HCT116 (cell line): ENCODE measurements at regions not wholly inside any gene's neighbourhood (a gene's known extent, or its start where the extent isn't known, plus 50 kb on each side); places are given as distances from the start of the nearest gene placed in this dataset.

Source experiments
- ATAC-seq: fragments of 200-7000 bp; cut with Tn5 transposase; 2 replicates; pipeline ENCODE4 v1.9.1; 2020; ENCODE audit warnings: mild to moderate bottlenecking, moderate library complexity
- BruUV-seq: library from RNA; stranded (reverse); fragments of 400-500 nt; replicated peaks from 2 replicates; lab custom pipeline; 2021; lab: Mats Ljungman, UMichigan
- CTCF ChIA-PET: fragments of 300-600 bp; sonication (Branson Sonifier 250); formaldehyde crosslinking; loops from one replicate; lab custom pipeline; 2021; ENCODE audit warnings: antibody characterized with exemption; lab: Charles Lee
- POLR2A ChIA-PET: fragments of 300-600, 350-600 bp; sonication (Branson Sonifier 250); formaldehyde crosslinking; loops from one replicate; lab custom pipeline; 2021; ENCODE audit warnings: antibody characterized with exemption; lab: Charles Lee
- RAD21 ChIA-PET, 2 experiments: fragments of 300-600 bp; sonication (Branson Sonifier 250); formaldehyde crosslinking; loops; one replicate each; lab custom pipeline; 2023; ENCODE audit warnings: low total read pairs in 2 of 2; ENCODE audit not compliant: uncharacterized antibody in 2 of 2, unreplicated experiment in 2 of 2, low non-redundant PET in 1 of 2; lab: Charles Lee
- DNase-seq: peaks from one replicate; pipeline ENCODE4 v3.0.0-alpha.2; 2010; ENCODE audit warnings: low read depth, low spot score
- H2AFZ ChIP-seq: fragments of 200-600 bp; shearing (Covaris generic), sonication (generic); 2 replicates; pipeline ENCODE4 v1.6.1; 2017; ENCODE audit warnings: low read depth, mixed run types, mixed read lengths, antibody characterized with exemption, low read length; ENCODE audit not compliant: poor library complexity, severe bottlenecking
- H3K27ac ChIP-seq: 2 replicates; pipeline ENCODE4 v1.5.1; 2012; ENCODE audit warnings: low read depth, low read length
- H3K27me3 ChIP-seq: fragments of 200-600 bp; sonication (generic); 2 replicates; pipeline ENCODE4 v1.6.1; 2016; ENCODE audit warnings: mixed run types, low read length, mixed read lengths; ENCODE audit not compliant: insufficient read depth
- H3K36me3 ChIP-seq, 2 experiments: fragments of 200-500 bp in 1 of 2; fragments of 200-600 bp in 1 of 2; sonication (Bioruptor generic) in 1 of 2; sonication (generic) in 1 of 2; 2 replicates each; pipeline versions ENCODE4 v1.5.1 to v1.6.1; 2014 to 2016; ENCODE audit warnings: low read length in 2 of 2, inconsistent platforms in 1 of 2, mixed read lengths in 1 of 2, mixed run types in 1 of 2; ENCODE audit not compliant: insufficient read depth in 2 of 2, control insufficient read depth in 1 of 2
- H3K4me1 ChIP-seq, 2 experiments: fragments of 200-600 bp in 1 of 2; sonication (generic) in 1 of 2; 2 replicates each; pipeline versions ENCODE4 v1.5.1 to v1.6.1; 2012 to 2017; ENCODE audit warnings: low read length in 2 of 2, inconsistent platforms in 1 of 2, mild to moderate bottlenecking in 1 of 2, mixed read lengths in 1 of 2, mixed run types in 1 of 2, moderate library complexity in 1 of 2; ENCODE audit not compliant: insufficient read depth in 2 of 2, control insufficient read depth in 1 of 2
- H3K4me2 ChIP-seq: fragments of 200-600 bp; sonication (generic); 2 replicates; pipeline ENCODE4 v1.6.1; 2017; ENCODE audit warnings: mixed run types, low read length, mixed read lengths
- H3K4me3 ChIP-seq, 2 experiments: fragments of 200-600 bp in 1 of 2; sonication (generic) in 1 of 2; replicated peaks in 1 of 2; 2 replicates each; pipeline ENCODE4 v1.5.1; 2011 to 2016; ENCODE audit warnings: low read length in 2 of 2, control low read depth in 1 of 2, low read depth in 1 of 2, mild to moderate bottlenecking in 1 of 2, mixed read lengths in 1 of 2, mixed run types in 1 of 2
- H3K79me2 ChIP-seq: fragments of 200-600 bp; sonication (generic); 2 replicates; pipeline ENCODE4 v1.6.1; 2017; ENCODE audit warnings: mild to moderate bottlenecking, mixed run types, low read length, moderate library complexity, mixed read lengths; ENCODE audit not compliant: insufficient read depth
- H3K9ac ChIP-seq: fragments of 200-600 bp; sonication (generic); 2 replicates; pipeline ENCODE4 v1.6.1; 2016; ENCODE audit warnings: low read length, mixed read lengths
- H3K9me2 ChIP-seq: fragments of 200-600 bp; sonication (generic), shearing (Covaris generic); 2 replicates; pipeline ENCODE4 v1.6.1; 2017; ENCODE audit warnings: mixed run types, mild to moderate bottlenecking, moderate library complexity; ENCODE audit not compliant: insufficient read depth
- H3K9me3 ChIP-seq, 2 experiments: fragments of 200-500 bp in 1 of 2; fragments of 200-600 bp in 1 of 2; sonication (Bioruptor generic) in 1 of 2; sonication (generic) in 1 of 2; 2 replicates each; pipeline ENCODE4 v1.6.1; 2014 to 2017; ENCODE audit warnings: low read length in 2 of 2, mixed read lengths in 2 of 2, inconsistent platforms in 1 of 2, low read depth in 1 of 2, mild to moderate bottlenecking in 1 of 2, mixed run types in 1 of 2, moderate library complexity in 1 of 2; ENCODE audit not compliant: control insufficient read depth in 1 of 2, insufficient read depth in 1 of 2
- H4K20me1 ChIP-seq: fragments of 200-600 bp; sonication (generic), shearing (Covaris generic); 2 replicates; pipeline ENCODE4 v1.6.1; 2017; ENCODE audit warnings: mixed run types, mild to moderate bottlenecking, moderate library complexity; ENCODE audit not compliant: insufficient read depth
- CBX3 ChIP-seq: IDR thresholded peaks from 2 replicates; pipeline ENCODE4 v1.6.1; 2012; ENCODE audit warnings: low read depth
- ELF1 ChIP-seq: IDR thresholded peaks from 2 replicates; pipeline ENCODE4 v1.6.1; 2012; ENCODE audit warnings: low read depth, borderline replicate concordance
- EZH2 ChIP-seq: fragments of 200-600 bp; sonication (generic); IDR thresholded peaks from 2 replicates; pipeline ENCODE4 v1.6.1; 2017; ENCODE audit warnings: antibody characterized with exemption, mixed run types
- FOSL1 ChIP-seq: IDR thresholded peaks from 2 replicates; pipeline ENCODE4 v1.6.1; 2012; ENCODE audit warnings: low read depth
- POLR2AphosphoS5 ChIP-seq: IDR thresholded peaks from 2 replicates; pipeline ENCODE4 v1.6.1; 2011; ENCODE audit warnings: mild to moderate bottlenecking, low read depth, low read length, moderate library complexity
- TCF7L2 ChIP-seq: IDR thresholded peaks from 2 replicates; pipeline ENCODE4 v1.7.0; 2011; ENCODE audit warnings: borderline replicate concordance, inconsistent platforms; ENCODE audit not compliant: insufficient read depth, insufficient read length; ENCODE audit errors: extremely low read depth
- YY1 ChIP-seq: IDR thresholded peaks from 2 replicates; pipeline ENCODE4 v1.6.1; 2011; ENCODE audit warnings: low read length, low read depth, moderate library complexity, mild to moderate bottlenecking; ENCODE audit not compliant: insufficient replicate concordance; ENCODE audit errors: extremely low read depth
- ZBTB33 ChIP-seq: IDR thresholded peaks from 2 replicates; pipeline ENCODE4 v1.6.1; 2011; ENCODE audit warnings: mild to moderate bottlenecking, low read length, moderate library complexity; ENCODE audit not compliant: insufficient replicate concordance; ENCODE audit errors: extremely low read depth
- ZFX ChIP-seq: fragments of 450-650 bp; IDR thresholded peaks from 2 replicates; pipeline ENCODE4 v1.6.1; 2017
- ZNF274 ChIP-seq: fragments of 200-500 bp; sonication (Bioruptor generic); IDR thresholded peaks from 2 replicates; pipeline ENCODE4 v1.6.1; 2014; ENCODE audit warnings: mild to moderate bottlenecking, low read depth, low read length, inconsistent platforms
- intact Hi-C: fragments of 100-400 bp; cut with micrococcal nuclease; formaldehyde crosslinking; loops from 2 replicates; pipeline ENCODE4 v1.10.0; 2022
- TF ChIP-seq, protein P1 (sequence below): IDR thresholded peaks from 2 replicates; pipeline ENCODE4 v1.6.1; 2012
- TF ChIP-seq, protein P2 (sequence below), 3 experiments: fragments of 200-600 bp in 1 of 3; sonication (generic) in 1 of 3; IDR thresholded peaks in 2 of 3; conservative IDR thresholded peaks in 1 of 3; 2 replicates each; pipeline ENCODE4 v1.5.1; 2012 to 2017; ENCODE audit warnings: low read depth in 2 of 3, low read length in 2 of 3, antibody characterized with exemption in 1 of 3, borderline replicate concordance in 1 of 3, control low read depth in 1 of 3, mild to moderate bottlenecking in 1 of 3, mixed read lengths in 1 of 3, mixed run types in 1 of 3, moderate library complexity in 1 of 3; ENCODE audit not compliant: insufficient read depth in 1 of 3

DNA sequence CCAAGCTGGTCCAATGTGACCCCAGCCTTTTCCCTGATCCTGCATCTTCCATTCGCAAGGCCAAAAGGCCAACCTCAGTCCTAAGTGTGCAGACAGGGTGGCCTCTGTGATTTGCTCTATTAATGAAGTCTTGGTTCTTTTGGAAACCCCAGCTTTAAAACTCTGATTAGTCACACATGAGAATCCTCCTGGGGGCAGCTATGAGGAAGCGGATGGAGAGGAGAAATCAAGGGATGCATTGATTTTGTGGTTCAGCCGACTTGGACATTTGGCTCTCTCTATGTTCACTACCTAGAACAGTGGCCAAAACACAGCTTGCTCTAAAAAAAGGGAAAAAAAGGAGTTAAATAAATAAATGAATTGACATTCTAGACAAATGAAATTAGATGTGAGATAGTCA is 98.6 kb upstream of the USP47 start:
- Histone ChIP-seq H3K27me3 (no peaks in the 10 kb centered on the region), H3K4me3 (no peak overlapping the region), H2AFZ (no peak overlapping the region)
- intact Hi-C loops = no loop called here
- no peak for TF ChIP-seq YY1
- TF ChIP-seq, protein P1, sequence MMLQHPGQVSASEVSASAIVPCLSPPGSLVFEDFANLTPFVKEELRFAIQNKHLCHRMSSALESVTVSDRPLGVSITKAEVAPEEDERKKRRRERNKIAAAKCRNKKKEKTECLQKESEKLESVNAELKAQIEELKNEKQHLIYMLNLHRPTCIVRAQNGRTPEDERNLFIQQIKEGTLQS = no peak
- TF ChIP-seq CBX3 = no peak
- TF ChIP-seq FOSL1 = no peak
- TF ChIP-seq POLR2AphosphoS5 = no peak
- TF ChIP-seq, protein P2, sequence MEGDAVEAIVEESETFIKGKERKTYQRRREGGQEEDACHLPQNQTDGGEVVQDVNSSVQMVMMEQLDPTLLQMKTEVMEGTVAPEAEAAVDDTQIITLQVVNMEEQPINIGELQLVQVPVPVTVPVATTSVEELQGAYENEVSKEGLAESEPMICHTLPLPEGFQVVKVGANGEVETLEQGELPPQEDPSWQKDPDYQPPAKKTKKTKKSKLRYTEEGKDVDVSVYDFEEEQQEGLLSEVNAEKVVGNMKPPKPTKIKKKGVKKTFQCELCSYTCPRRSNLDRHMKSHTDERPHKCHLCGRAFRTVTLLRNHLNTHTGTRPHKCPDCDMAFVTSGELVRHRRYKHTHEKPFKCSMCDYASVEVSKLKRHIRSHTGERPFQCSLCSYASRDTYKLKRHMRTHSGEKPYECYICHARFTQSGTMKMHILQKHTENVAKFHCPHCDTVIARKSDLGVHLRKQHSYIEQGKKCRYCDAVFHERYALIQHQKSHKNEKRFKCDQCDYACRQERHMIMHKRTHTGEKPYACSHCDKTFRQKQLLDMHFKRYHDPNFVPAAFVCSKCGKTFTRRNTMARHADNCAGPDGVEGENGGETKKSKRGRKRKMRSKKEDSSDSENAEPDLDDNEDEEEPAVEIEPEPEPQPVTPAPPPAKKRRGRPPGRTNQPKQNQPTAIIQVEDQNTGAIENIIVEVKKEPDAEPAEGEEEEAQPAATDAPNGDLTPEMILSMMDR (IDR thresholded peaks at IDR 0.05 in 2 of 3, conservative IDR thresholded peaks at IDR 0.05 in 1 of 3; ENCODE audit: borderline replicate concordance in 1 of 3, insufficient read depth in 1 of 3, low read depth in 2 of 3, low read length in 2 of 3) = no peak
- no peak for TF ChIP-seq TCF7L2
- no peak for TF ChIP-seq ZNF274
- no peak for TF ChIP-seq ZBTB33
- no peak for TF ChIP-seq EZH2
- TF ChIP-seq ELF1 = no peak
- no peak for TF ChIP-seq ZFX
- TF ChIP-seq, all 23 proteins: peak for 0
- ATAC-seq = no peak
- Histone ChIP-seq H3K4me1 (peaks cover 0 to 1% of the 10 kb centered on the region in 2 experiments; a peak in 2 of 4 replicates), H3K9me2 (no peaks in the 10 kb centered on the region), H3K9ac (no peak overlapping the region), H3K9me3 (no peaks in the 10 kb centered on the region), H3K36me3 (no peaks in the 10 kb centered on the region), H3K79me2 (no peaks in the 10 kb centered on the region), H3K4me2 (no peak overlapping the region), H4K20me1 (no peaks in the 10 kb centered on the region), H3K27ac (no peak overlapping the region)
- no peak for DNase-seq
- ChIA-PET POLR2A (no interaction called here), CTCF (no interaction called here), RAD21 (interaction anchor here in 1 of 2 experiments (0.6 kb wide), 1 partner anchor 162 kb away, joined by 3 read pairs; no protein-coding TSS in a partner anchor)
- no TSS peak for BruUV-seq
